ENCODE measurements at regions not wholly inside any gene's neighbourhood (a gene's known extent, or its start where the extent isn't known, plus 50 kb on each side); places are given as distances from the start of the nearest gene placed in this dataset.

DNA sequence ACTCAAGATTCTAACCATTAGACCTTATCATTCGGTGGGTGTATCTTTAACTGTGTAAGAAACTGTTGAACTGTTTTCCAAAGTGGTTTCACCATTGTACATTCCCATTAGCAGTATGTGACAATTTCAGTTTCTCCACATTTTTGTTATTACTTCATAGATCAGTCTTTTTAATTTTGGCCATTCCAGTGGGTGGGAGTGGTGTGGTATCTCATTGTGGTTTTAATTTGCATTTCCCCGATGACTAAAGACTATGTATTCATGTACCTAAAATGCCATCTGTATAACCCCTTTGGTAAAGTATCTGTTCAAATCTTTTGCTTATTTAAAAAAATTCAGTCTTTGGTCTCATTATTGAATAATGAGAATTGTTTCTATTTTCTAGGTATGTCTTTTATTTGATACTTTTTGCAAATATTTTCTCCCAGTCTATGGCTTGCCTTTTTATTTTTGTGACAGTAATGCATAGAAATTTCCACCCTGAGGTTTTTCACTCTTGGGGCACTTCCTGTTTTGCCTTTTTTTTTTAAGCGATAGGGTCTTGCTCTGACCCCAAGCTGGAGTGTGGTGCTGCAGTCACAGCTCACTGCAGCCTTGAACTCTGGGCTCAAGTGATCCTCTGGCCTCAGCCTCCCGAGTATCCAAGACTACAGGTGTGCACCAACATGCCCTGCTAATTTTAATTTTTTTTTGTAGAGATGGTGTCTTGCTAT, 141.1 kb upstream of the ITGB1 start:
- Histone ChIP-seq H3K27ac (no peak overlapping the region), H3K27me3 (no peaks in the 10 kb centered on the region), H3K9me3 (peaks cover 0 to 6% (median 0%) of the 10 kb centered on the region in 3 donors), H3K4me3 (no peak overlapping the region), H3K36me3 (replicated peaks in 1 of 2; ENCODE audit: insufficient read depth in 1 of 2, low read depth in 2 of 2) (no peaks in the 10 kb centered on the region), H3K4me1 (no peaks in the 10 kb centered on the region)
- DNase-seq = no peak
- TF ChIP-seq, protein P1, sequence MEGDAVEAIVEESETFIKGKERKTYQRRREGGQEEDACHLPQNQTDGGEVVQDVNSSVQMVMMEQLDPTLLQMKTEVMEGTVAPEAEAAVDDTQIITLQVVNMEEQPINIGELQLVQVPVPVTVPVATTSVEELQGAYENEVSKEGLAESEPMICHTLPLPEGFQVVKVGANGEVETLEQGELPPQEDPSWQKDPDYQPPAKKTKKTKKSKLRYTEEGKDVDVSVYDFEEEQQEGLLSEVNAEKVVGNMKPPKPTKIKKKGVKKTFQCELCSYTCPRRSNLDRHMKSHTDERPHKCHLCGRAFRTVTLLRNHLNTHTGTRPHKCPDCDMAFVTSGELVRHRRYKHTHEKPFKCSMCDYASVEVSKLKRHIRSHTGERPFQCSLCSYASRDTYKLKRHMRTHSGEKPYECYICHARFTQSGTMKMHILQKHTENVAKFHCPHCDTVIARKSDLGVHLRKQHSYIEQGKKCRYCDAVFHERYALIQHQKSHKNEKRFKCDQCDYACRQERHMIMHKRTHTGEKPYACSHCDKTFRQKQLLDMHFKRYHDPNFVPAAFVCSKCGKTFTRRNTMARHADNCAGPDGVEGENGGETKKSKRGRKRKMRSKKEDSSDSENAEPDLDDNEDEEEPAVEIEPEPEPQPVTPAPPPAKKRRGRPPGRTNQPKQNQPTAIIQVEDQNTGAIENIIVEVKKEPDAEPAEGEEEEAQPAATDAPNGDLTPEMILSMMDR (IDR thresholded peaks at IDR 0.05) = no peak
- TF ChIP-seq POLR2A (IDR thresholded peaks at IDR 0.05) = no peak
- 80 to 81% methylated on average over 4 of the region's 4 CpGs for WGBS, 2 donors
- intact Hi-C loops (cut with DNase I) = no loop called here
- no peak for ATAC-seq

DNA sequence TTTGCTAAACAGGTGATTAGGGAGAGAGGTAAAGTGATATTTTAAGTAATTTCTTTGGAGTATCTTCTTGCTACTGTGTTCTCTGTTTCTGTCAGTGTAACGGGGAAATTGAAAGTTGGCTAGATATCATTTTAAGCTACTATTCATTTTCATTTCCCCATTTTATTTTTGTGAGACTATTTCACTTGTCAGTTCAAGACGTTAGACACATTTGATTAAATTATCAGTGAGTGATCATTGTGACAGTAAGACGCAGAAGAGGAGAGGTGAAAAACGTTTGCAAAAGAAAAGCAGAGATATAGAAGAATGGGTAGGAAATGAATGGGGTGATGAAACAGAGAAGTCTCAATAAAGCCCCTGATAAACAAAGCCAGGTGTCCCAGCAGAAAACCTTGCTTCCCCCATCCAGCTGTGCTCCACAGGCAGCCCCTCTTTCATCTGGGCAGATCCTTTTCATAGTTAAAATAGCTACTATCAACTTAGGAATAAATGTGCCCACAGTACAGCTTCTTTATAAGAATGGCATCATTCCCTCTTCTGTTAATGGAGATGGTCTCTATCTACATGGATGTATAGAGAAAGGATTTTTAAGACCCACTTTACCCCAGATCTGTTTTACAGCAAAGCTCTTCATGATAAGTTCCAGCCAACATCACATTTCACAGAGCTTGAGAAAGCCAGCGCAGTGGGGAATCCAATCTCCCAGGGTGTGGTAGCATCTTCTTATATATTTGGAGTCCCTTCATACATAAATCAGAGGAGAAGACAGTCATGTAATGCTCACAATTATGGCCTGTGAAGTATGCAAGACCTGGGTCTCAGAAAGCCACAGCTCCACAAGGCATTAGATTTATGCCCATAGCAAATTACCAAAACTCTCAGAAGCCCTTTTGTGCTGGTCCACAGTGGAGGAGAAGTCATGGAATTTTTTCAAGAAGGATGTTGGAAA, 138.1 kb upstream of the ITGB1 start:
- intact Hi-C loops (cut with DNase I) = no loop called here
- WGBS, 2 donors = 57 to 71% methylated on average over 5 of the region's 5 CpGs
- ATAC-seq = no peak
- Histone ChIP-seq H3K4me3 (no peak overlapping the region), H3K36me3 (replicated peaks in 1 of 2; ENCODE audit: insufficient read depth in 1 of 2, low read depth in 2 of 2) (no peaks in the 10 kb centered on the region), H3K27ac (no peak overlapping the region), H3K9me3 (no peaks in the 10 kb centered on the region), H3K27me3 (no peaks in the 10 kb centered on the region), H3K4me1 (no peaks in the 10 kb centered on the region)
- DNase-seq = no peak
- no peak for TF ChIP-seq POLR2A (IDR thresholded peaks at IDR 0.05)
- TF ChIP-seq, protein P1 (IDR thresholded peaks at IDR 0.05) = no peak

DNA sequence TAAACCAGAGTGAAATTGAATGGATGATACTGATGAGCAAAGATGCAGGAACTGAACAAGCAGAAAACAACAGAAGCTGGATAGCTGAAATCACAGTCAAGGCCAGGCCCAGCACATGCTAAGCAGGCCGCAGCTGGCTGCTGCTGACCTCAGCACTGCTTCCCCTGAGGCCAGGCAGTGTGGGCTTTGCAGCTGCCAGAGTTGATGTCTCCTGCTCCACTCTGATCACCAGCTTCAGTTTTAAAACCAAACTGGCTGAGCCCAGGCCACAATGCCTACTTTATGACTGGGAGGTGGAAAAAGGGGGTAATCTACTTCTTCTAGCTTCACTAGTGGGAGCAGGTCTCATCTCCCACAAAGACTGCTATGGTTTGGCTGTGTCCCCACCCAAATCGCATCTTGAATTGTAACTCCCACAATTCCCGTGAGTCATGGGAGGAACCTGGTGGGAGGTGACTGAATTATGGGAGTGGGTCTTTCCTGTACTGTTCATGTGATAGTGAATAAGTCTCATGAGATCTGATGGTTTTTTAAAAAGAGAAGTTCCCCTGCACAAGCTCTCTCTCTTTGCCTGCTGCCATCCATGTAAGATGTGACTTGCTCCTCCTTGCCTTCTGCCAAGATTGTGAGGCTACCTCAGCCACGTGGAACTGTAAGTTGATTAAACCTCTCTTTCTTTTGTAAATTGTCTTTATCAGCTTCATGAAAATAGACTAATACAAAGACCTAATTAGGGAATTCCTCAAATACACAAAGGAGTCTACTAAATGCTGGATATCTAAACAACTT, 136.4 kb upstream of the ITGB1 start:
- no peak for ATAC-seq
- Histone ChIP-seq H3K36me3 (replicated peaks in 1 of 2; ENCODE audit: insufficient read depth in 1 of 2, low read depth in 2 of 2) (no peaks in the 10 kb centered on the region), H3K27me3 (no peaks in the 10 kb centered on the region), H3K4me3 (no peak overlapping the region), H3K9me3 (no peaks in the 10 kb centered on the region), H3K4me1 (no peaks in the 10 kb centered on the region), H3K27ac (no peak overlapping the region)
- DNase-seq = no peak
- 77 to 82% methylated on average over 4 of the region's 4 CpGs for WGBS, 2 donors
- intact Hi-C loops (cut with DNase I) = no loop called here
- TF ChIP-seq, protein P1 (IDR thresholded peaks at IDR 0.05) = no peak
- no peak for TF ChIP-seq POLR2A (IDR thresholded peaks at IDR 0.05)

DNA sequence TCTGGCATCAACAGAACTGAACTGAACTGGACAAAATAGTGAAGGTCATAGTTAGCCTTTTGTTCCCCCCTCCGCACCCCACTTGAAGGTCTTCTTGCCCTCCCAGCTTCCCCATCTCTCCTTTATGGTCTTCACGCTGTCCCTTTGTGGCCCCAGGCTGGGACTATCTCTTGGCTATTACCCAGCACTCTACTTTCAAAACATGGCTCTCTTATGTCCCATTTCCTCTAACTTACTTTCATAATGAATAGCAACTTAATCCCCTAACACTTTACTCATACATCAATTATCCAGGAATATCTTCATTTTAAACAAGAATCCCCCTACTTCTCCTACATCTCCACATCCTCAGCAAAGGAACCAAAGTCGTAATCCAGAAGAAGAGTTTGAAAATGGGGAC, 135.3 kb upstream of the ITGB1 start:
- H3K27ac ChIP-seq = no peak overlapping the region
- no peak for TF ChIP-seq POLR2A (IDR thresholded peaks at IDR 0.05)
- TF ChIP-seq, protein P1 (IDR thresholded peaks at IDR 0.05) = no peak
- DNase-seq (no peak), ATAC-seq (no peak)
- intact Hi-C loops (cut with DNase I) = no loop called here
- no peaks in the 10 kb centered on the region for H3K9me3 ChIP-seq
- H3K4me1 ChIP-seq = no peaks in the 10 kb centered on the region
- H3K4me3 ChIP-seq = no peak overlapping the region
- H3K36me3 ChIP-seq (replicated peaks in 1 of 2; ENCODE audit: insufficient read depth in 1 of 2, low read depth in 2 of 2) = no peaks in the 10 kb centered on the region
- 94 to 95% methylated on average over 3 of the region's 3 CpGs for WGBS, 2 donors
- no peaks in the 10 kb centered on the region for H3K27me3 ChIP-seq
